ENCODE measurements at regions not wholly inside any gene's neighbourhood (a gene's known extent, or its start where the extent isn't known, plus 50 kb on each side); places are given as distances from the start of the nearest gene placed in this dataset.

DNA sequence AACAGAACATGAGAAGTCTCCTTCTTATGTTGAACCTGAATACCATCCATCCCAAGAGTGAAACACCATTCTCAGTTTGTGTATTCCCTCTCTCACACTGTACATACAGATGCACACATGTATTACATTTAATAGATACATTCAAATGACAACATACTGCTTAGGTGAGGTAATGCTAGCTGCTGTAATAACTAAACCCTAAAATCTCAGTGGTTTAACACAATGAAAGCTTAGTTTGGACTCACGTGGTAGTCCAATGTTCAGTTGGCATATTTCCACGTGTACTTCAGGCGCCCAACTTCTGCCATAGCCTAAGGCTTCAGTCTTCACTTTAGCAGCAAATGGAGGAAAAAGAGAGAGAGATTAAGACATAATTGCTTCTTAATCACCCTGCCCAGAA lies 351.1 kb upstream of the PMFBP1 start:
- Histone ChIP-seq H3K36me3 (ENCODE audit: insufficient read depth, low read length) (no peaks in the 10 kb centered on the region), H3K27ac (ENCODE audit: low read depth, low read length) (no peak overlapping the region), H3K79me2 (ENCODE audit: insufficient read depth, low read length) (no peaks in the 10 kb centered on the region), H4K20me1 (ENCODE audit: insufficient read depth, low read length) (no peaks in the 10 kb centered on the region), H3K4me3 (ENCODE audit: insufficient read depth, low read length) (no peak overlapping the region), H3K9me3 (ENCODE audit: low read depth, low read length) (no peaks in the 10 kb centered on the region), H3K4me2 (ENCODE audit: insufficient read depth, low read length) (no peak overlapping the region), H3K4me1 (ENCODE audit: insufficient read depth, low read length) (no peaks in the 10 kb centered on the region), H3K27me3 (ENCODE audit: insufficient read depth, low read length) (no peaks in the 10 kb centered on the region), H2AFZ (ENCODE audit: low read length) (no peak overlapping the region)
- DNase-seq (ENCODE audit: insufficient read length, low spot score, missing footprints): no peak
- TF ChIP-seq, protein P1, sequence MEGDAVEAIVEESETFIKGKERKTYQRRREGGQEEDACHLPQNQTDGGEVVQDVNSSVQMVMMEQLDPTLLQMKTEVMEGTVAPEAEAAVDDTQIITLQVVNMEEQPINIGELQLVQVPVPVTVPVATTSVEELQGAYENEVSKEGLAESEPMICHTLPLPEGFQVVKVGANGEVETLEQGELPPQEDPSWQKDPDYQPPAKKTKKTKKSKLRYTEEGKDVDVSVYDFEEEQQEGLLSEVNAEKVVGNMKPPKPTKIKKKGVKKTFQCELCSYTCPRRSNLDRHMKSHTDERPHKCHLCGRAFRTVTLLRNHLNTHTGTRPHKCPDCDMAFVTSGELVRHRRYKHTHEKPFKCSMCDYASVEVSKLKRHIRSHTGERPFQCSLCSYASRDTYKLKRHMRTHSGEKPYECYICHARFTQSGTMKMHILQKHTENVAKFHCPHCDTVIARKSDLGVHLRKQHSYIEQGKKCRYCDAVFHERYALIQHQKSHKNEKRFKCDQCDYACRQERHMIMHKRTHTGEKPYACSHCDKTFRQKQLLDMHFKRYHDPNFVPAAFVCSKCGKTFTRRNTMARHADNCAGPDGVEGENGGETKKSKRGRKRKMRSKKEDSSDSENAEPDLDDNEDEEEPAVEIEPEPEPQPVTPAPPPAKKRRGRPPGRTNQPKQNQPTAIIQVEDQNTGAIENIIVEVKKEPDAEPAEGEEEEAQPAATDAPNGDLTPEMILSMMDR (IDR thresholded peaks at IDR 0.05; ENCODE audit: extremely low read depth, low read depth, low read length): no peak

GRCh38 chr16:72517154-72517553 lies 345.2 kb upstream of the PMFBP1 start:
- H3K27ac ChIP-seq (ENCODE audit: low read depth, low read length): no peak overlapping the region
- no peak overlapping the region for H3K4me3 ChIP-seq (ENCODE audit: insufficient read depth, low read length)
- no peaks in the 10 kb centered on the region for H4K20me1 ChIP-seq (ENCODE audit: insufficient read depth, low read length)
- H3K79me2 ChIP-seq (ENCODE audit: insufficient read depth, low read length): no peaks in the 10 kb centered on the region
- H2AFZ ChIP-seq (ENCODE audit: low read length): no peak overlapping the region
- no peak overlapping the region for H3K4me2 ChIP-seq (ENCODE audit: insufficient read depth, low read length)
- H3K36me3 ChIP-seq (ENCODE audit: insufficient read depth, low read length): no peaks in the 10 kb centered on the region
- no peak for DNase-seq (ENCODE audit: insufficient read length, low spot score, missing footprints)
- TF ChIP-seq, protein P1 (IDR thresholded peaks at IDR 0.05; ENCODE audit: extremely low read depth, low read depth, low read length): no peak
- H3K27me3 ChIP-seq (ENCODE audit: insufficient read depth, low read length): no peaks in the 10 kb centered on the region
- H3K4me1 ChIP-seq (ENCODE audit: insufficient read depth, low read length): no peaks in the 10 kb centered on the region
- no peaks in the 10 kb centered on the region for H3K9me3 ChIP-seq (ENCODE audit: low read depth, low read length)

DNA sequence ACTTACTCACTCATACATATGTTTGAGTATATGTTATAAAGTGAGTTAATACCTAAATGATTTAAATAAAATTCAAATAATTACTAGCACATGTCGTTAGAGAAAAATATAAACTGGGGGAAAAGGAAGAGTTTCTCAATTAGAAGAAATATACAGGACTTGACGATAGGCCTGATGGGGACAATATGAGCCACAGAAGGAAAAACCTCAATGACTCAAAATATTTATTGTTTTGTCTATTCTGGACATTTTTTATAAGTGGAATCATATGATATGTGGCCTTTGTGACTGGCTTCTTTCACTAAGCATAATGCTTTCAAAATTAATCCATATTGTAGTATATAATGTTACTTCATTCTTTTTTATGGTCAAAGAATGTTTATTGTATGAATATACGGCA lies 339.2 kb upstream of the PMFBP1 start:
- TF ChIP-seq, protein P1 (IDR thresholded peaks at IDR 0.05; ENCODE audit: extremely low read depth, low read depth, low read length): no peak
- no peaks in the 10 kb centered on the region for H3K27me3 ChIP-seq (ENCODE audit: insufficient read depth, low read length)
- no peak overlapping the region for H3K4me3 ChIP-seq (ENCODE audit: insufficient read depth, low read length)
- DNase-seq (ENCODE audit: insufficient read length, low spot score, missing footprints): no peak
- no peaks in the 10 kb centered on the region for H4K20me1 ChIP-seq (ENCODE audit: insufficient read depth, low read length)
- H2AFZ ChIP-seq (ENCODE audit: low read length): no peak overlapping the region
- H3K27ac ChIP-seq (ENCODE audit: low read depth, low read length): no peak overlapping the region
- H3K79me2 ChIP-seq (ENCODE audit: insufficient read depth, low read length): no peaks in the 10 kb centered on the region
- H3K9me3 ChIP-seq (ENCODE audit: low read depth, low read length): no peaks in the 10 kb centered on the region
- H3K4me2 ChIP-seq (ENCODE audit: insufficient read depth, low read length): no peak overlapping the region
- H3K36me3 ChIP-seq (ENCODE audit: insufficient read depth, low read length): no peaks in the 10 kb centered on the region
- no peaks in the 10 kb centered on the region for H3K4me1 ChIP-seq (ENCODE audit: insufficient read depth, low read length)

- Histone ChIP-seq H2AFZ (ENCODE audit: low read length) (no peak overlapping the region), H3K4me3 (ENCODE audit: insufficient read depth, low read length) (no peak overlapping the region), H3K4me1 (ENCODE audit: insufficient read depth, low read length) (no peaks in the 10 kb centered on the region), H3K9me3 (ENCODE audit: low read depth, low read length) (no peaks in the 10 kb centered on the region), H3K79me2 (ENCODE audit: insufficient read depth, low read length) (no peaks in the 10 kb centered on the region), H3K36me3 (ENCODE audit: insufficient read depth, low read length) (no peaks in the 10 kb centered on the region), H3K27me3 (ENCODE audit: insufficient read depth, low read length) (no peaks in the 10 kb centered on the region), H3K4me2 (ENCODE audit: insufficient read depth, low read length) (no peak overlapping the region), H4K20me1 (ENCODE audit: insufficient read depth, low read length) (no peaks in the 10 kb centered on the region), H3K27ac (ENCODE audit: low read depth, low read length) (no peak overlapping the region)
- TF ChIP-seq, protein P1 (IDR thresholded peaks at IDR 0.05; ENCODE audit: extremely low read depth, low read depth, low read length): no peak
- DNase-seq (ENCODE audit: insufficient read length, low spot score, missing footprints): no peak
Measured at GRCh38 chr16:72508191-72508590, 336.2 kb upstream of the PMFBP1 start.
